ENCODE measurements at regions not wholly inside any gene's neighbourhood (a gene's known extent, or its start where the extent isn't known, plus 50 kb on each side); places are given as distances from the start of the nearest gene placed in this dataset.

- WGBS: 89% methylated on average over 20 of the region's 21 CpGs
- no peaks in the 10 kb centered on the region for H3K36me3 ChIP-seq (ENCODE audit: control insufficient read depth in 1 of 2, insufficient read depth in 2 of 2, low read depth in 1 of 2, low read length in 2 of 2)
- no peak overlapping the region for H2AK5ac ChIP-seq (ENCODE audit: low read length, severe bottlenecking)
- no peak overlapping the region for H3K18ac ChIP-seq (ENCODE audit: low read depth in 1 of 2, low read length in 2 of 2)
- H2BK5ac ChIP-seq (ENCODE audit: low read depth, low read length, poor library complexity, severe bottlenecking): no peak overlapping the region
- H4K91ac ChIP-seq (ENCODE audit: low read length): no peak overlapping the region
- H3K14ac ChIP-seq (ENCODE audit: low read length in 2 of 2): no peak overlapping the region
- H3K79me1 ChIP-seq (replicated peaks; ENCODE audit: low read length, poor library complexity, severe bottlenecking): no peaks in the 10 kb centered on the region
- no peak overlapping the region for H2BK12ac ChIP-seq (ENCODE audit: low read length in 2 of 2)
- peaks cover 0 to 72% of the 10 kb centered on the region in 2 experiments for H3K27me3 ChIP-seq (ENCODE audit: control insufficient read depth in 1 of 2, insufficient read depth in 1 of 2, low read length in 2 of 2)
- no peak overlapping the region for H2BK120ac ChIP-seq (ENCODE audit: low read depth, low read length)
- no peak overlapping the region for H3K4me3 ChIP-seq (ENCODE audit: insufficient read depth in 1 of 2, low read depth in 1 of 2, low read length in 2 of 2)
- DNase-seq: no peak
- peaks cover 12% of the 10 kb centered on the region for H3K4me1 ChIP-seq (ENCODE audit: control insufficient read depth, insufficient read depth, low read depth, low read length)
- no peaks in the 10 kb centered on the region for H3K9me3 ChIP-seq (ENCODE audit: control insufficient read depth, low read length)
- H3K4ac ChIP-seq (ENCODE audit: low read depth in 1 of 2, low read length in 2 of 2): no peak overlapping the region
- H3K9ac ChIP-seq (ENCODE audit: low read length): no peak overlapping the region
- H2AFZ ChIP-seq (ENCODE audit: low read depth, low read length): no peak overlapping the region
- H2BK15ac ChIP-seq (ENCODE audit: low read depth, poor library complexity, severe bottlenecking): no peak overlapping the region
- no peak overlapping the region for H3K23ac ChIP-seq (ENCODE audit: low read length in 2 of 2)
- H3K4me2 ChIP-seq (ENCODE audit: low read length, poor library complexity, severe bottlenecking): no peak overlapping the region
- H3K27ac ChIP-seq (ENCODE audit: low read length, poor library complexity, severe bottlenecking): no peak overlapping the region
- H4K8ac ChIP-seq (ENCODE audit: low read length): no peak overlapping the region
These were observed 219.0 kb upstream of the RTL1 start for GRCh38 chr14:101122237-101123141.

- H3K14ac ChIP-seq (ENCODE audit: low read length in 2 of 2): no peak overlapping the region
- peaks cover 12% of the 10 kb centered on the region for H3K4me1 ChIP-seq (ENCODE audit: control insufficient read depth, insufficient read depth, low read depth, low read length)
- DNase-seq: no peak
- H2BK5ac ChIP-seq (ENCODE audit: low read depth, low read length, poor library complexity, severe bottlenecking): no peak overlapping the region
- H3K9me3 ChIP-seq (ENCODE audit: control insufficient read depth, low read length): no peaks in the 10 kb centered on the region
- no peaks in the 10 kb centered on the region for H3K36me3 ChIP-seq (ENCODE audit: control insufficient read depth in 1 of 2, insufficient read depth in 2 of 2, low read depth in 1 of 2, low read length in 2 of 2)
- H3K27me3 ChIP-seq (ENCODE audit: control insufficient read depth in 1 of 2, insufficient read depth in 1 of 2, low read length in 2 of 2): peaks cover 10 to 81% of the 10 kb centered on the region in 2 experiments
- H2BK12ac ChIP-seq (ENCODE audit: low read length in 2 of 2): no peak overlapping the region
- no peak overlapping the region for H4K8ac ChIP-seq (ENCODE audit: low read length)
- WGBS: 78% methylated on average over 19 of the region's 19 CpGs
- H3K27ac ChIP-seq (ENCODE audit: low read length, poor library complexity, severe bottlenecking): no peak overlapping the region
- no peak overlapping the region for H2AK5ac ChIP-seq (ENCODE audit: low read length, severe bottlenecking)
- no peak overlapping the region for H3K9ac ChIP-seq (ENCODE audit: low read length)
- no peak overlapping the region for H4K91ac ChIP-seq (ENCODE audit: low read length)
- no peak overlapping the region for H3K18ac ChIP-seq (ENCODE audit: low read depth in 1 of 2, low read length in 2 of 2)
- no peak overlapping the region for H3K4me3 ChIP-seq (ENCODE audit: insufficient read depth in 1 of 2, low read depth in 1 of 2, low read length in 2 of 2)
- H2BK120ac ChIP-seq (ENCODE audit: low read depth, low read length): no peak overlapping the region
- no peaks in the 10 kb centered on the region for H3K79me1 ChIP-seq (replicated peaks; ENCODE audit: low read length, poor library complexity, severe bottlenecking)
- no peak overlapping the region for H2BK15ac ChIP-seq (ENCODE audit: low read depth, poor library complexity, severe bottlenecking)
- no peak overlapping the region for H3K23ac ChIP-seq (ENCODE audit: low read length in 2 of 2)
- H3K4ac ChIP-seq (ENCODE audit: low read depth in 1 of 2, low read length in 2 of 2): no peak overlapping the region
- H2AFZ ChIP-seq (ENCODE audit: low read depth, low read length): no peak overlapping the region
- H3K4me2 ChIP-seq (ENCODE audit: low read length, poor library complexity, severe bottlenecking): no peak overlapping the region
These were observed 220.3 kb upstream of the RTL1 start for GRCh38 chr14:101123618-101124510.

- no peak overlapping the region for H3K14ac ChIP-seq (ENCODE audit: low read length in 2 of 2)
- no peaks in the 10 kb centered on the region for H3K9me3 ChIP-seq (ENCODE audit: control insufficient read depth, low read length)
- no peak overlapping the region for H4K8ac ChIP-seq (ENCODE audit: low read length)
- H3K18ac ChIP-seq (ENCODE audit: low read depth in 1 of 2, low read length in 2 of 2): no peak overlapping the region
- peaks cover 15 to 81% of the 10 kb centered on the region in 2 experiments for H3K27me3 ChIP-seq (ENCODE audit: control insufficient read depth in 1 of 2, insufficient read depth in 1 of 2, low read length in 2 of 2)
- H3K9ac ChIP-seq (ENCODE audit: low read length): no peak overlapping the region
- 97% methylated on average over 10 of the region's 11 CpGs for WGBS
- no peaks in the 10 kb centered on the region for H3K79me1 ChIP-seq (replicated peaks; ENCODE audit: low read length, poor library complexity, severe bottlenecking)
- no peak overlapping the region for H2AFZ ChIP-seq (ENCODE audit: low read depth, low read length)
- no peak overlapping the region for H2BK5ac ChIP-seq (ENCODE audit: low read depth, low read length, poor library complexity, severe bottlenecking)
- H2BK15ac ChIP-seq (ENCODE audit: low read depth, poor library complexity, severe bottlenecking): no peak overlapping the region
- peaks cover 12% of the 10 kb centered on the region for H3K4me1 ChIP-seq (ENCODE audit: control insufficient read depth, insufficient read depth, low read depth, low read length)
- H3K4ac ChIP-seq (ENCODE audit: low read depth in 1 of 2, low read length in 2 of 2): no peak overlapping the region
- no peak overlapping the region for H2BK12ac ChIP-seq (ENCODE audit: low read length in 2 of 2)
- no peak overlapping the region for H3K27ac ChIP-seq (ENCODE audit: low read length, poor library complexity, severe bottlenecking)
- no peak overlapping the region for H4K91ac ChIP-seq (ENCODE audit: low read length)
- no peaks in the 10 kb centered on the region for H3K36me3 ChIP-seq (ENCODE audit: control insufficient read depth in 1 of 2, insufficient read depth in 2 of 2, low read depth in 1 of 2, low read length in 2 of 2)
- H2BK120ac ChIP-seq (ENCODE audit: low read depth, low read length): no peak overlapping the region
- H2AK5ac ChIP-seq (ENCODE audit: low read length, severe bottlenecking): no peak overlapping the region
- no peak overlapping the region for H3K4me2 ChIP-seq (ENCODE audit: low read length, poor library complexity, severe bottlenecking)
- no peak for DNase-seq
- no peak overlapping the region for H3K4me3 ChIP-seq (ENCODE audit: insufficient read depth in 1 of 2, low read depth in 1 of 2, low read length in 2 of 2)
- no peak overlapping the region for H3K23ac ChIP-seq (ENCODE audit: low read length in 2 of 2)
These were observed 221.3 kb upstream of the RTL1 start for GRCh38 chr14:101124815-101125214.

DNA sequence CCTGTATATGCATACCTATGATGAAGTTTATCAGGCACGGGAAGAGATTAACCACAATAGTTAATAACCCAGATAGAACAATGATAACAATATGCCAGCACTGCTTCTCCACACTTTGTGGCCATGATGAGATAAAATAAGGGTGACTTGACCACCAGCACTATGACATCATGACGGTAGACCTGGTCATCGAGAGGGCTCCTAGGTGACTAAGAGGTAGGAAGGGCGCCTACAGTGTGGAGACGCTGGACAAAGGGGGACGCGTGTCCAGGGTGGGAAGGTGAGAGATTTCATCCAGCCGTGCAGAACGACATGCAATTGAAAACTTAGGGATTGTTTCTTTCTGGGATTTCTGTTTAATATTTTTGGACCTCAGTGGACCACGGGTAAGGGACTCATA is 221.8 kb upstream of the RTL1 start:
- WGBS: 92% methylated on average over 10 of the region's 10 CpGs
- H3K4me1 ChIP-seq (ENCODE audit: control insufficient read depth, insufficient read depth, low read depth, low read length): peaks cover 10% of the 10 kb centered on the region
- no peak overlapping the region for H3K23ac ChIP-seq (ENCODE audit: low read length in 2 of 2)
- H3K36me3 ChIP-seq (ENCODE audit: control insufficient read depth in 1 of 2, insufficient read depth in 2 of 2, low read depth in 1 of 2, low read length in 2 of 2): no peaks in the 10 kb centered on the region
- no peak overlapping the region for H3K14ac ChIP-seq (ENCODE audit: low read length in 2 of 2)
- no peak overlapping the region for H3K27ac ChIP-seq (ENCODE audit: low read length, poor library complexity, severe bottlenecking)
- no peak overlapping the region for H2AFZ ChIP-seq (ENCODE audit: low read depth, low read length)
- H2AK5ac ChIP-seq (ENCODE audit: low read length, severe bottlenecking): no peak overlapping the region
- no peak overlapping the region for H3K9ac ChIP-seq (ENCODE audit: low read length)
- H3K4me3 ChIP-seq (ENCODE audit: insufficient read depth in 1 of 2, low read depth in 1 of 2, low read length in 2 of 2): no peak overlapping the region
- no peak for DNase-seq
- no peak overlapping the region for H4K91ac ChIP-seq (ENCODE audit: low read length)
- no peaks in the 10 kb centered on the region for H3K9me3 ChIP-seq (ENCODE audit: control insufficient read depth, low read length)
- no peak overlapping the region for H2BK5ac ChIP-seq (ENCODE audit: low read depth, low read length, poor library complexity, severe bottlenecking)
- H2BK15ac ChIP-seq (ENCODE audit: low read depth, poor library complexity, severe bottlenecking): no peak overlapping the region
- H3K4ac ChIP-seq (ENCODE audit: low read depth in 1 of 2, low read length in 2 of 2): no peak overlapping the region
- no peak overlapping the region for H4K8ac ChIP-seq (ENCODE audit: low read length)
- no peak overlapping the region for H2BK120ac ChIP-seq (ENCODE audit: low read depth, low read length)
- H3K79me1 ChIP-seq (replicated peaks; ENCODE audit: low read length, poor library complexity, severe bottlenecking): no peaks in the 10 kb centered on the region
- H3K4me2 ChIP-seq (ENCODE audit: low read length, poor library complexity, severe bottlenecking): no peak overlapping the region
- no peak overlapping the region for H2BK12ac ChIP-seq (ENCODE audit: low read length in 2 of 2)
- peaks cover 19 to 80% of the 10 kb centered on the region in 2 experiments for H3K27me3 ChIP-seq (ENCODE audit: control insufficient read depth in 1 of 2, insufficient read depth in 1 of 2, low read length in 2 of 2)
- no peak overlapping the region for H3K18ac ChIP-seq (ENCODE audit: low read depth in 1 of 2, low read length in 2 of 2)
